AG09319 (cell line): ENCODE measurements at regions not wholly inside any gene's neighbourhood (a gene's known extent, or its start where the extent isn't known, plus 50 kb on each side); places are given as distances from the start of the nearest gene placed in this dataset.

Experiments used
- DNase-seq: peaks from one replicate; pipeline ENCODE4 v3.0.0-alpha.2; 2010; ENCODE audit warnings: low read depth; ENCODE audit errors: extremely low read depth
- CTCF ChIP-seq: IDR thresholded peaks from 2 replicates; pipeline ENCODE4 v1.5.1; 2011; ENCODE audit warnings: low read depth, mild to moderate bottlenecking, inconsistent platforms, low read length, moderate library complexity

- DNase-seq: no peak
- TF ChIP-seq CTCF: no peak
Observed at GRCh38 chr9:89923174-89923573, 318.4 kb downstream of the GADD45G start.

GRCh38 chr9:89923961-89924504 lies 319.2 kb downstream of the GADD45G start:
- DNase-seq: no peak
- TF ChIP-seq CTCF: no peak

- DNase-seq: no peak
- no peak for TF ChIP-seq CTCF
Observed at GRCh38 chr9:89924611-89925010, 319.8 kb downstream of the GADD45G start.

- DNase-seq: no peak
- no peak for TF ChIP-seq CTCF
Observed at GRCh38 chr9:89926167-89926566, 321.4 kb downstream of the GADD45G start.

- DNase-seq: no peak
- TF ChIP-seq CTCF: no peak
Observed at GRCh38 chr9:89926691-89927220, 321.9 kb downstream of the GADD45G start.

GRCh38 chr9:89928106-89928505 lies 323.3 kb downstream of the GADD45G start:
- DNase-seq: no peak
- no peak for TF ChIP-seq CTCF

- TF ChIP-seq CTCF: no peak
- DNase-seq: no peak
Observed at GRCh38 chr9:89928521-89929275, 323.9 kb downstream of the GADD45G start.
